ENCODE measurements at regions not wholly inside any gene's neighbourhood (a gene's known extent, or its start where the extent isn't known, plus 50 kb on each side); places are given as distances from the start of the nearest gene placed in this dataset.

DNA sequence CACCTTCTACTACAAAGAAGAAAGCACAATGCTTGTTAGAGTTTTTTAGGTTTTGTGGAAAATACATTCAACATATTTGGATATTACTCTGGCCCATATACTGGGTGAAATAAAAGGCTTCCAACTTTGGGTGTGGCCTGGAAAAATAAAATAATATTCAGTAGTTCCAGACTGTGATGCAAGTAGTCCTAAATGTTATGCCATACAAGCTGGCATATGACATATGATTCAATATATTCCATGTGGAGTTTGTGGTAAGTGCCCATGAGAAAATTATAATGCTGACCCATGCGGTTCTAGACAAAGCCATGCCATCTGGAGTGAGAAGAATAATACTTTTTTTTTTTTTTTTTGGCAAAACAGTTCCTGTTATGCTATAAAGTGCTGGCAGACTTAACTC is 683.3 kb downstream of the LUZP2 start:
- TF ChIP-seq, protein P1, sequence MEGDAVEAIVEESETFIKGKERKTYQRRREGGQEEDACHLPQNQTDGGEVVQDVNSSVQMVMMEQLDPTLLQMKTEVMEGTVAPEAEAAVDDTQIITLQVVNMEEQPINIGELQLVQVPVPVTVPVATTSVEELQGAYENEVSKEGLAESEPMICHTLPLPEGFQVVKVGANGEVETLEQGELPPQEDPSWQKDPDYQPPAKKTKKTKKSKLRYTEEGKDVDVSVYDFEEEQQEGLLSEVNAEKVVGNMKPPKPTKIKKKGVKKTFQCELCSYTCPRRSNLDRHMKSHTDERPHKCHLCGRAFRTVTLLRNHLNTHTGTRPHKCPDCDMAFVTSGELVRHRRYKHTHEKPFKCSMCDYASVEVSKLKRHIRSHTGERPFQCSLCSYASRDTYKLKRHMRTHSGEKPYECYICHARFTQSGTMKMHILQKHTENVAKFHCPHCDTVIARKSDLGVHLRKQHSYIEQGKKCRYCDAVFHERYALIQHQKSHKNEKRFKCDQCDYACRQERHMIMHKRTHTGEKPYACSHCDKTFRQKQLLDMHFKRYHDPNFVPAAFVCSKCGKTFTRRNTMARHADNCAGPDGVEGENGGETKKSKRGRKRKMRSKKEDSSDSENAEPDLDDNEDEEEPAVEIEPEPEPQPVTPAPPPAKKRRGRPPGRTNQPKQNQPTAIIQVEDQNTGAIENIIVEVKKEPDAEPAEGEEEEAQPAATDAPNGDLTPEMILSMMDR (IDR thresholded peaks at IDR 0.05; ENCODE audit: low read length), result no peak
- TF ChIP-seq EZH2 (IDR thresholded peaks at IDR 0.05; ENCODE audit: borderline replicate concordance, low read length), result no peak
